HG03045 (cell line): ENCODE measurements at regions not wholly inside any gene's neighbourhood (a gene's known extent, or its start where the extent isn't known, plus 50 kb on each side); places are given as distances from the start of the nearest gene placed in this dataset.
"Not testable (repeated sequence)": the region's sequence is repeated elsewhere in the genome, so short reads cannot be mapped to it uniquely, and the experiment has no call there.

Experiments
- ATAC-seq: cut with Tn5 transposase; IDR thresholded peaks from one replicate; pipeline ENCODE4 v1.9.1; 2021; ENCODE audit warnings: mild to moderate bottlenecking, moderate library complexity; ENCODE audit not compliant: unreplicated experiment

DNA sequence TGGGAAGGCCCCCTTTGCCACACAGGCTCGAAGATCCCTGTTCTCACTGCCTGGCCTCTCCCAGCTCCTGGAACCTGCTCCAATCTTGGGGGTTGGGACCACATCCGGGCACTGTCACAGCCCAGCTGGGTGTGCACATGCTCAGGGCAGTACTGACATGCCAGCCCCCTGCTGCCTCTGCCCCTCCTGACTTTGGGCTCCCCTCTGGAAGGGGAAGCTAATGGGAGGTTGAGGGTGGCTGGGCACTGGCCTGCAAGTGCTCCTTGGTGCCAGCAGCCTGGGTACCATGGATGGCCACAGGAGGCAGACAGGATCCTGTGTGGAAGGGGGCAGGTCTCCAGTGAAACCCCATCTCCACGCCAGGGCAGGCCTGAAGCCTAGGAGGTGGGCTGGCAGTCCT is 126.1 kb upstream of the NOL4 start:
- ATAC-seq = no peak

DNA sequence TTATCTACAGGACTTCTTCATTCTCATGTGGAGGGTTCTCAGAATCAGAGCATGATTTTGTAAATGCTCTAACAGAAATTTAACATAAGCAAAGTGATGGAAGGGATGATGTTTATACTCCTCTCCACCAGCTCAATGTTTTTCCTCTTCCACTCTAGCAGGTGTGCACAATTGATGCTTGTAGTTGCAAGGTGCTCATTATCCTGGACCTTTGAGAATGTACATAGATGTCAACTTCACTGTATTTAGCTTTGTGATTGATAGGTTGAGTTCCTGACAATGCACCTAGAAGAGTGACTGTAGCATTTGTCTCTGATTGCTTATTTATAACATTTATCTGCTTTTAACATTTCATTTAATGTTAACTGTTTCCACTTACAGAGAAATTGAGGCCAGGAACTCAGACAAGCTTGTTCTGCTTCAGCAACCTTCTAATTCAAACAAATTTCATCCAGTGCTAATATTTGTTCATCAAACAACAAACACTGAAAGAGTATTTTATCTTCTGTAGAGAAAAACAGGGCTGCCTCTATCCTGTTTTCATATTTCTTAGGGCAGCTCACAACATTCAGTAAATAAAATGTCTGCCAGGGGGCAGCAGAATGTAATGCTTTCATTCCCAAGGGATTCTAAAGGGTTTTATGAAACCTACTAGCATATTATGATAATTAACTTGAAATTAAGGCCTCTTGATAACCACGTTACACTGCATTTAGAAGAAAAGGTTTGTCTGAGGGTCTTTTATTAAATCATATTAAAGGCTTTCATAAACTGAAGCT is 127.9 kb upstream of the NOL4 start:
- no peak for ATAC-seq

DNA sequence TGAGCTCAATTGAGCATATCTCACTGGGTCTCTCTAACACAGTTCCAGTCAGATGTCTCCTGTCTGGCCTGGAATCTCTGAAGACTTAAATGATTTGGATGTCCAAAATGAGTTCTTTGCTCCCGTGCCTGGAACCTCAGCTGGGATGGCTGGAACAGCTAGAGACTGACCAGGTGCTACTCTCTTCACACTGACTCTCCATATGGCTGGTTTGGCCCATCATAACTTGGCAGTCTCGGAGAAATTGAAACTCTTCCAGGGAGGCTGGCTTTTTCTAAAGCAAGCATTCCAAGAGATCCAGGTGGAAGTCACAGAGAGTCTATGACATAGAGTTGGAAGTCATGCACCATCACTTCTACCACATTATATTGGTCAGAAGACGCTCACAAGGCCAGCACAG is 129.6 kb upstream of the NOL4 start:
- ATAC-seq = no peak

- ATAC-seq = no peak
Measured at GRCh38 chr18:34357944-34358580, 133.3 kb upstream of the NOL4 start.

- no peak for ATAC-seq
Measured at GRCh38 chr18:34358923-34359322, 134.2 kb upstream of the NOL4 start.

- ATAC-seq = no peak
Measured at GRCh38 chr18:34364699-34365098, 140.0 kb upstream of the NOL4 start.

GRCh38 chr18:34370704-34371395 is 146.1 kb upstream of the NOL4 start:
- ATAC-seq = no peak

DNA sequence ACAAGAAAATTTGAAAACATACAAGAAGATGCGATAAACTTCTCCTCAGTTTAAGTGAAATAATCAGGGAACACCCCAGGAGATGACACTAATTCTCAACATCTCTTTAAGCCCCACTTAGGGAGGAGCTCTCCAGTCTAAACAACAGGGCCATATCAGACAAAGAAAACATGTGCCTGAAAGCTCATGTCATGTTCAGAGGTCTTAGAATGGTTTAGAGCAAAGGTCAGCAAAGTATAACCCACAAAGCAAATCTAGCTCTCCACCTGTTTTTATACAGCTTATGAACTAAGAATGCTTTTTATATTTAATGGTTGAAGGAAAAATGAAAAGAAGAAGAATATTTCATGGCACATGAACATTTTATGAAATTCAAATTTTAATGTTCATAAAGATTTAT is 155.6 kb upstream of the NOL4 start:
- no peak for ATAC-seq

DNA sequence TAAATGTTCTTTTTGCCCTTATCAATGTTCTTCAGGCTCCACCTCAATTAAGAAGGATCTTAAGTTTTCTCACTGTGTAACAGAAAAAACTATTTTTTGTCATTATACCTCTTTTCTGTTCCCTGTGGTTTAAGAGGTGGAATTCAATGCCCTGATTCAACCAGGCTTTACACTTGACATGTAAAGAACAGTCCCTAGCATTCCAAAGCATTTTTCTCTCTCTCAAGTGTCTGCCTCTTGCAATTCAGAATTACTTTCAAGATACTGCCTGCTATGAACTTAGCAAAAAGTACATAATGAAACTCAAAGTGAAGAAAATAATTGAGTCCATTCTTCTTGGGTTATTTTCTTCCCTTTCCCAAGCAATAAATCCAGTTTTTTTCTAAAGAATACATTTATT is 160.6 kb upstream of the NOL4 start:
- ATAC-seq = no peak

GRCh38 chr18:34386803-34387202 is 162.1 kb upstream of the NOL4 start:
- no peak for ATAC-seq

GRCh38 chr18:34397286-34397896 is 172.7 kb upstream of the NOL4 start:
- no peak for ATAC-seq

- no peak for ATAC-seq
Measured at GRCh38 chr18:34399892-34400291, 175.2 kb upstream of the NOL4 start.

- ATAC-seq = no peak
Measured at GRCh38 chr18:34400834-34401233, 176.1 kb upstream of the NOL4 start.

DNA sequence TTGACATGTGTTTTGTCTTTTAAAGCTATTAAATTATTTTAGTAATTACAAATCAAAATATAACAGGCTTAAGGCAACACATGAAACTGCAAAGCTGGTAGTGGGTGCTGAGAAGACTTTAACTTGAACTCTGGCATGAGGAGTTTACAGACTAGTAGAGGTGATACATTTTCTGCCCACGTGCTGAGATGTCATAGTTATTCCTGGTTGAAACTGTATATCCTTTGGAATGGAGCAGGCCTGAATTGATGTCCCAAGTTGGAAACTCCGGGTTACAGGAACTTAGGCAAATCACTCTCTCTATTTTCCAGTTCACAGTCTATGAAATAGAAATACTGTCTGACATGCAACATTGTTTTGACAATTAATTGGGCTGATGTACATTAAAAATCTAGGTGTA is 177.1 kb upstream of the NOL4 start:
- ATAC-seq = no peak

DNA sequence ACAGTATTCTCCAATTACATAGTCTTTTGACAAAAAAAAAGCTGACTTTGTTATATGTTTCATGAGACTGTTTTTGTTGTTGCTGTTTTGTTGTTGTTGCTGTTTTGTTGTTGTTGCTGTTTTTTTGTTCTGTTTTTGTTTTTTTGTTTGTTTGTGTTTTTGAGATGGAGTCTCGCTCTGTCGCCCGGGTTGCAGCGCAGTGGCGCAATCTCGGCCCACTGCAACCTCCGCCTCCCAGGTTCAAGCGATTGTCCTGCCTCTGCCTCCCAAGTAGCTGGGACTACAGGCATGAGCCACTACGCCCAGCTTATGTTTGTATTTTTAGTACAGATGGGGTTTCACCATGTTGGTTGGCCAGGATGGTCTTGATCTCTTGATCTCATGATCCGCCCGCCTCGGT is 182.8 kb upstream of the NOL4 start:
- not testable (repeated sequence) for ATAC-seq

DNA sequence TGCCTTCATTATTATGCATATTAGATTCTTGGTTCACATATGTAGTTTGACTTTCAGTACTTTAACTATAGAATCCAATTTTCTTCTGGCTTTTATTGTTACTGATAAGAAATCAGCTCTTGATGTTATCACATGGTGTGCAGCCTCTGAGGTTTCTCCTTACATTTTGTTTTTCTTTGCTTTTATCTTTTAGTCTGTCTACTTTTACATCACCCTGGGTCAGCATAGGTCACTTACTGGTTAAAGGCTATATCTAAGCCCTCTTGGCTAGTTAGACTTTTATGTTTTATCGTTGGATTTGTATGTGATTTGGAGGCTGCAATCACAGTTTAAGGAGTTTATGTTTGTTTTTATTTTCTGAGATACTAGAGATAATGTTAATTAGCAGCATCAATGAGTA is 187.2 kb upstream of the NOL4 start:
- no peak for ATAC-seq

- ATAC-seq = no peak
Measured at GRCh38 chr18:34431042-34431441, 206.3 kb upstream of the NOL4 start.

- no peak for ATAC-seq
Measured at GRCh38 chr18:34444622-34445021, 219.9 kb upstream of the NOL4 start.

DNA sequence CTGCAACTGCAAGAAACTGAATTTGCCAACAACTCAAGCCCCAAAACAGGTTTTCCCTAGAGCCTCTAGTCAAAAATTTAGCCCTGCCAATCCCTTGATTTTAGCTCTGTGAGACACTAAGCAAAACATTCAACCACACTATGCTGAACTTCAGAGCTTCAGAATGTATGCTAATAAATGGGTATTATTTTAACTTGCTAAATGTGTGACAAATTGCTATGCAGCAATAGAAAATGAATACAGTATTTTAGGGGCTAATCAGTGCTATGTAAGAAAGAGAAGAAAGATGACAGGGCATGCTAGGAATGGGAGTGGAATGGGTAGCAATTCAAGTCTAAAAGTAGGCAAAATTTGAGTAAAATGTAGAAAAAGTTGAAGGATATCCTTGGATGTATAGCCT is 223.9 kb upstream of the NOL4 start:
- ATAC-seq = no peak

DNA sequence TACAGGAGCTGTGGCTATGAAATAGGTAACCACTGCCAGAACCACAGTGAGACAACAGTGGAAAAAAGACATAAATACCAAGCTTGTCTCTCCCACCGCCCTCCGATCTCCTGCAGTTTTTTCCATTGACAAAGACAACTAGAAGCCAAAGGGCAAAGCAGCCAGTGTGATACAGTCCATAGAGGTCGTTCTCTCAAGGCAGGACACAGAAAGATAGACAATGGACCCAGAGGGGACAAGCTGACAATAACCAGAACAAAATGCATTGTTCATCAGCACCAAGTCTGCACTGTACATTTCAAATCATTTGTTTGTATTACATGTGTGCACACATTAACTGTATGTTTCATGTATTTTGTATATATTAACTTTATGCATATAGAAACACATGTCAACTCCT is 233.0 kb upstream of the NOL4 start:
- no peak for ATAC-seq

- no peak for ATAC-seq
Measured at GRCh38 chr18:34458410-34458977, 233.8 kb upstream of the NOL4 start.
